Urinary bladder (tissue), 3 donors: ENCODE measurements at regions not wholly inside any gene's neighbourhood (a gene's known extent, or its start where the extent isn't known, plus 50 kb on each side); places are given as distances from the start of the nearest gene placed in this dataset.
"Not testable (repeated sequence)": the region's sequence is repeated elsewhere in the genome, so short reads cannot be mapped to it uniquely, and the experiment has no call there.

ENCODE experiments used
- DNase-seq: peaks from one replicate; pipeline ENCODE4 v3.0.0-alpha.2; 2015; ENCODE audit errors: extremely low spot score
- H3K27ac ChIP-seq: one replicate; pipeline ENCODE4 v1.5.1; 2013; ENCODE audit warnings: low read depth, mild to moderate bottlenecking, moderate library complexity
- H3K36me3 ChIP-seq: one replicate; pipeline ENCODE4 v1.6.1; 2013; ENCODE audit warnings: mild to moderate bottlenecking, moderate library complexity; ENCODE audit not compliant: insufficient read depth
- H3K4me1 ChIP-seq: one replicate; pipeline ENCODE4 v1.6.1; 2013; ENCODE audit warnings: mild to moderate bottlenecking, moderate library complexity; ENCODE audit not compliant: insufficient read depth
- H3K4me3 ChIP-seq: one replicate; pipeline ENCODE4 v1.5.1; 2013; ENCODE audit warnings: low read depth, low read length
- whole genome bisulfite sequencing: extraction: QIAGEN DNeasy Blood & Tissue Kit; methylation state at CpG from one replicate; pipeline ENCODE4 v1.1.7; 2013; 5-methylcytosine and 5-hydroxymethylcytosine counted together
- donor health status: healthy with polysubstance abuse.
- donor health status: healthy.

- WGBS, result 85% methylated on average over 2 of the region's 2 CpGs
- H3K4me3 ChIP-seq, H3K27ac ChIP-seq, H3K4me1 ChIP-seq, H3K36me3 ChIP-seq, DNase-seq: not testable (repeated sequence)
Observed at GRCh38 chr3:75960031-75960430, 174.7 kb upstream of the ZNF717 start.

DNA sequence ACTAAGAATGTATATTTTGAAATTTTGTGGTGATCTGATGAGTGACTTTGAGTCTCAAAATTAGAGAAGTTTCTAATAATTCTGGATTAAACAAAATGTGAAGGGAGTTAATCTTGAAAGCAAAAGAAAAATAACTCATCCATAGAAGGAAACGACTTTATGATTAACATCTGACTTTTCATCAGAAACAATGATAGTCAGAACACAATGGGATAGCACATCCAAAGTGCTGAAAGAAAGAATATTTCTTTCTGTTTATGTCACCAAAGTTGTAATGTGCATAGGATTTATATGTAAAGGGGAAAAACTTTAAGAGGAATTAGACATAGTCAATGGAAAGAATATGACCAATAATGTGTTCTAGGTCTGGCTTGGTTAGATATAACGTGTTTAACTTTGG is 176.7 kb upstream of the ZNF717 start:
- H3K4me3 ChIP-seq, H3K4me1 ChIP-seq, H3K27ac ChIP-seq, H3K36me3 ChIP-seq, DNase-seq: not testable (repeated sequence)
- WGBS, result 83% methylated on average over 2 of the region's 2 CpGs

DNA sequence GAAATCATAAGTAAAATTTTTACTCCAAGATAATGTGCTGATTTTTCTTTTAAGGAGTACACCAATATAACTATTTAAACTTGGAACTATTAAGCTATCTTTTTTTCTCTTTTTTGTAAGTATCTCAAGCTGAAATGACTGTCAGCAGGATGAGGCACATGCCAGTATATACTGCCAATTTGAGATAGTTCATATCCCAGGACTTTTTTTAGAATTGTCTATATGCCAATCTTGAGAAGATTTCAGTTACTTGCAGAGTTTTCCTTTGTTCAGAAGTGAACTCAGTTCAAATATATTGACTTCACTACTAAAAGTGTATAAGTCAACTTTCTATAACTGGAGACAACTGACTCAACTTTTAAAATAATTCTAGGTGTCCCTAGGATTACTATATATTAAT is 181.7 kb upstream of the ZNF717 start:
- no peak for DNase-seq
- Histone ChIP-seq H3K27ac (no peak overlapping the region), H3K4me1 (no peaks in the 10 kb centered on the region), H3K4me3 (no peak overlapping the region), H3K36me3 (no peaks in the 10 kb centered on the region)

GRCh38 chr3:75978686-75979085 is 193.3 kb upstream of the ZNF717 start:
- H3K4me1 ChIP-seq, result no peaks in the 10 kb centered on the region
- H3K4me3 ChIP-seq, result no peak overlapping the region
- WGBS, result 75% methylated on average over 4 of the region's 4 CpGs
- H3K36me3 ChIP-seq, result no peaks in the 10 kb centered on the region
- H3K27ac ChIP-seq, result no peak overlapping the region
- no peak for DNase-seq

GRCh38 chr3:75981401-75981800 is 196.1 kb upstream of the ZNF717 start:
- DNase-seq, result no peak
- no peaks in the 10 kb centered on the region for H3K36me3 ChIP-seq
- no peak overlapping the region for H3K27ac ChIP-seq
- H3K4me3 ChIP-seq, result no peak overlapping the region
- 78% methylated on average over 1 of the region's 1 CpG for WGBS
- H3K4me1 ChIP-seq, result no peaks in the 10 kb centered on the region

GRCh38 chr3:75982151-75982550 is 196.8 kb upstream of the ZNF717 start:
- Histone ChIP-seq H3K27ac (no peak overlapping the region), H3K4me1 (no peaks in the 10 kb centered on the region), H3K36me3 (no peaks in the 10 kb centered on the region), H3K4me3 (no peak overlapping the region)
- no peak for DNase-seq
- WGBS, result 87% methylated on average over 3 of the region's 3 CpGs

DNA sequence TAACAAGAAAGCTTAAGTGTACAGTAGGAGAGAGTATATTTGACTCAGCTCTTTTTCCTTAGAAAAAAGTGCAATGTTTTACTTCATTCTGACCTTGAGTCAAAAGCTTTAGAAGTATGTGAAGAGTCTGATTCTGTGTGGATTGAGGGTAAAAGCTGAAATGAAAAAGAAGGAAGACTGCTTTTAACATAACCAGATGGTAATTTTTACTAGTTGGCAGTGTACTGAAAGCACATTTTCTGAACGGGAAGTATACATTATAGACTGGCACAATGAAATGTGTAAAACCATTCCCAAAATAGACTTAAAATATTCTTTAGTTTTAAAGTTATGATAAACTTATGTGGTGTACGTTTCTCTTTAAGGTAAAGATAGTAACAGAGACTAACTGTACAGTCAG is 197.8 kb upstream of the ZNF717 start:
- no peaks in the 10 kb centered on the region for H3K4me1 ChIP-seq
- H3K27ac ChIP-seq, result no peak overlapping the region
- no peaks in the 10 kb centered on the region for H3K36me3 ChIP-seq
- 34% methylated on average over 2 of the region's 2 CpGs for WGBS
- no peak for DNase-seq
- no peak overlapping the region for H3K4me3 ChIP-seq

- 53% methylated on average over 3 of the region's 3 CpGs for WGBS
Observed at GRCh38 chr3:75983609-75984290, 198.4 kb upstream of the ZNF717 start.

GRCh38 chr3:75985432-75985831 is 200.1 kb upstream of the ZNF717 start:
- Histone ChIP-seq H3K36me3 (no peaks in the 10 kb centered on the region), H3K4me3 (no peak overlapping the region), H3K27ac (no peak overlapping the region), H3K4me1 (no peaks in the 10 kb centered on the region)
- DNase-seq, result no peak
- whole genome bisulfite sequencing, result 35% methylated on average over 2 of the region's 2 CpGs

More at GRCh38 chr3:75983609-75984290, 198.4 kb upstream of the ZNF717 start:
- Histone ChIP-seq H3K4me1 (no peaks in the 10 kb centered on the region), H3K27ac (no peak overlapping the region), H3K36me3 (no peaks in the 10 kb centered on the region), H3K4me3 (no peak overlapping the region)
- DNase-seq, result no peak

- H3K36me3 ChIP-seq, result no peaks in the 10 kb centered on the region
- H3K4me1 ChIP-seq, result no peaks in the 10 kb centered on the region
- WGBS, result 37% methylated on average over 3 of the region's 3 CpGs
- H3K4me3 ChIP-seq, result no peak overlapping the region
- no peak overlapping the region for H3K27ac ChIP-seq
- no peak for DNase-seq
Observed at GRCh38 chr3:76010252-76010651, 224.9 kb upstream of the ZNF717 start.

DNA sequence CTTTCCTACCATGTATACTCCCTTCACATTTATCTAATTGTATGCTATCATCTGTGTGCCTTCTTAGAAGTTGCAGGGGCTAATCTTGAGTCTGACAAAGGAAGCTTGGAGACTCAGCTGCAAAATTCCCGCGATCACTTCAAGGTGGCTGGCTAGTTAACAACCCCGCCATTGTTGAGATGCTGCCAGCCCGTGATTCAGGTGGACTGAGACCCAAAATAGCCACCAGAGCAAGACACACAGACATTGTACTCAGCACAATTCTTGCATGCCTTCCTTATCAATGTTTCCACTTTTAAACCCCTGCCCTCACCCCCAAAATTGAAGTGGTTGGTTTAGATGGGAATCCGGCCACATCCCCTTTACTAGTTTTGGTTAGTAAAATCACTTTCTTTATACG is 225.8 kb upstream of the ZNF717 start:
- no peak overlapping the region for H3K27ac ChIP-seq
- H3K4me3 ChIP-seq, result no peak overlapping the region
- H3K36me3 ChIP-seq, result no peaks in the 10 kb centered on the region
- H3K4me1 ChIP-seq, result no peaks in the 10 kb centered on the region
- 79% methylated on average over 6 of the region's 6 CpGs for WGBS
- no peak for DNase-seq

GRCh38 chr3:76015496-76015895 is 230.1 kb upstream of the ZNF717 start:
- Histone ChIP-seq H3K27ac (no peak overlapping the region), H3K4me1 (no peaks in the 10 kb centered on the region), H3K4me3 (no peak overlapping the region), H3K36me3 (no peaks in the 10 kb centered on the region)
- 98% methylated on average over 2 of the region's 2 CpGs for WGBS
- DNase-seq, result no peak

DNA sequence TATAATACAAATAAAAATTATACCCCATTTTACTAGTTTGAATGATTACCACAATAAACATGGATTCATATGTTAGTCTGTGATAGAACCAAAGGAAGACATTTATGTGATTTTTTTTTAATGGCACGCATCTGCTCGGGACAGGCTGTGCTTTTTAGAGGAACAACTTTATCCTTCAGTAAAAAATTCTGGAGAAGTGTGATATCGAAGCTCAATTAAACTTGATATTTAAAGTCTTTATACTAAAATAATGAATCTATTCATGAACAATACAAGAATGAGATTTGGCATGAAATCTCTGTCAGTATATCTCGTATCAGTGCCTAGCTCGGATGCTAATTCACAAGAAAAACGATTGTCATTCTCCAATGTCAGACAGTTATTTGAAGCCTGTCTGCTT is 230.8 kb upstream of the ZNF717 start:
- 76% methylated on average over 6 of the region's 6 CpGs for WGBS
- H3K4me1 ChIP-seq, result no peaks in the 10 kb centered on the region
- H3K27ac ChIP-seq, result no peak overlapping the region

DNA sequence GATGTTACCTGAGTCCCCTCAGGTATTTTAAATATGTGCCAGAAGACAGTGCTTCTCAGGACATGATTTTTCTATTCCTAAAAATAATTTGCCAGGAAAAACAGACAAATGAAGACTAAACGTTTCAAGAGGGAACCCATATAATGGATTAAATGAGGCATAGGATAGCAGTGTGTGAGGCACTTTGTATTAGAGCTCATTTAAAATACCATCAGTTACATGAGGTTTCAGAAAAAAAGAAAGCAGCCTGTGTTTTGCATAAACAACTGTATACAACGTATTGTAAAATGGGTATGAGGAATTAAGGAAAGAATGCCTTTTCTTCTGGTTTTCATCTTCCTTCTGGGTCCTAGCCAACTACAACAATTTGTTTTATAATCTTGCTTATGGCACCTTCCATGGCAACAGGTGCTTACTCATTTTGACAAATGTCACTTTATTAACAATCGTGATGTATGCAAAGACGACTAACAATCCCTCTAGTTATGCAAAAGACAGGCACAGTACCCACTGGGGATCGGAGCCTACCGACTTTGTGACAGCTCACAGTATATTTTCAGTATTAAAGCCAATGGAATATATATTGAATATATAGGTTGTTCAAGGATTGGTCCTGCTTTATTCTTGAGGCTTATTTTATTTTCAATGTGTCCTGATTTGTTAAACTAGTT is 231.6 kb upstream of the ZNF717 start:
- Histone ChIP-seq H3K36me3 (no peaks in the 10 kb centered on the region), H3K4me1 (no peaks in the 10 kb centered on the region), H3K27ac (no peak overlapping the region), H3K4me3 (no peak overlapping the region)
- no peak for DNase-seq
- WGBS, result 61% methylated on average over 6 of the region's 6 CpGs

More for the DNA sequence above, 230.8 kb upstream of the ZNF717 start:
- DNase-seq, result no peak
- Histone ChIP-seq H3K4me3 (no peak overlapping the region), H3K36me3 (no peaks in the 10 kb centered on the region)
